NK-92 treated with Interleukin-12 subunit alpha and Interleukin-12 subunit beta, amount 100 ng/mL, for 24 hours (cell line): ENCODE measurements at regions not wholly inside any gene's neighbourhood (a gene's known extent, or its start where the extent isn't known, plus 50 kb on each side); places are given as distances from the start of the nearest gene placed in this dataset.
"Not testable (repeated sequence)": the region's sequence is repeated elsewhere in the genome, so short reads cannot be mapped to it uniquely, and the experiment has no call there.

ENCODE experiments used
- DNase-seq: peaks from one replicate; lab custom pipeline; 2025; lab: John Stamatoyannopoulos, UW

DNA sequence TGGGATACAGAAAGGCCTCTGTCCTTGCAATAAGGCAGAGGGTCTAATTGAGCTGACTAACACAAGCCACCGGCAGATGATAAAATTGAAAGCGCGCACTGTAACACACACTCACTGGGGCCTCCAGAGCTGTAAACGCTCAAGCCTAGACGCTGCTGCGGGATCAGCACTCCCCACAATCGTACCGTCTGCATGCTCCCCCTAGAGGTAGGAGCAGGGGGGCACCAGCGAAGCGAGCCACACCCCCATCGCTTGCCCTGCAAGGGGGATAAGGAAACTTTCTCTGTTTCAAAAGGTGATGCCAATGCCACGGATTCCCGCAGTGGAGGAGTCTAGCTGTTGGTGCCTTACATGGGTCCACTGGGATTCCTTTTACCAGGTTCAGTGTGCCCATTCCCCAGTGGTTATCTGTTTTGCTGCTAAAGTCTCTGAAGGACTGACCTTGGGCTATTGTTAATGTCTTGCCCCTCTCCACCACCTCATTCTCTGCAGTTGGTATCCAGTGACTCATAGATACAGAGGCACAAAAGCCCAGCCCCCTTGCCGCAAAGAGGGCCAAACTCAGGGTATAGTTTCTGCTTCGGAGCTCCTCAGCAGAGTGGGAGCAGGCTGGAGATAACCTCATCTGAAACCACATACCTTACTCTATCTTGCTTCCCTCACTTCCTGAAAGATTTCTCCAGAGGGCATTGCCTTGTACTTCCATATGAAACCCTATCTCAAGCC lies 139.3 kb upstream of the KBTBD8 start:
- no peak for DNase-seq

DNA sequence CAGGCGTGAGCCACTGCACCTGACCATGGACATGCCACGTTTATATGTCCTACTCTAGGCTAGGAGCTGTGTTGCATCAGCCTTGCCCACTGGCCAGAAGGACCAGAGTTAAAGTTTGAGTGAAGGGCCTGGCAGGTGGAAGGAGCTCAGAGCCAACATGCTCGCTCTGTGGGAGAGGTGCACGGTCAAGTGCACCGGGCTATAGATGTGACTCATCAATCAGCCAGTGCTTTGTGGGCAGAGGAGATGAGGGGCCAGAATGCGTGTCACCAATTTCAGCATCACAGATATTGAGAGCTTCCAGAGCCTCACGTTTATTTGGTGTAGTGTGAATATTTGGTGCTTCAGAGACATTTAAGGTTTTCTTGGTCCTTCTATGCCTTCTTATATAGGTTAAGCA lies 137.3 kb upstream of the KBTBD8 start:
- no peak for DNase-seq

DNA sequence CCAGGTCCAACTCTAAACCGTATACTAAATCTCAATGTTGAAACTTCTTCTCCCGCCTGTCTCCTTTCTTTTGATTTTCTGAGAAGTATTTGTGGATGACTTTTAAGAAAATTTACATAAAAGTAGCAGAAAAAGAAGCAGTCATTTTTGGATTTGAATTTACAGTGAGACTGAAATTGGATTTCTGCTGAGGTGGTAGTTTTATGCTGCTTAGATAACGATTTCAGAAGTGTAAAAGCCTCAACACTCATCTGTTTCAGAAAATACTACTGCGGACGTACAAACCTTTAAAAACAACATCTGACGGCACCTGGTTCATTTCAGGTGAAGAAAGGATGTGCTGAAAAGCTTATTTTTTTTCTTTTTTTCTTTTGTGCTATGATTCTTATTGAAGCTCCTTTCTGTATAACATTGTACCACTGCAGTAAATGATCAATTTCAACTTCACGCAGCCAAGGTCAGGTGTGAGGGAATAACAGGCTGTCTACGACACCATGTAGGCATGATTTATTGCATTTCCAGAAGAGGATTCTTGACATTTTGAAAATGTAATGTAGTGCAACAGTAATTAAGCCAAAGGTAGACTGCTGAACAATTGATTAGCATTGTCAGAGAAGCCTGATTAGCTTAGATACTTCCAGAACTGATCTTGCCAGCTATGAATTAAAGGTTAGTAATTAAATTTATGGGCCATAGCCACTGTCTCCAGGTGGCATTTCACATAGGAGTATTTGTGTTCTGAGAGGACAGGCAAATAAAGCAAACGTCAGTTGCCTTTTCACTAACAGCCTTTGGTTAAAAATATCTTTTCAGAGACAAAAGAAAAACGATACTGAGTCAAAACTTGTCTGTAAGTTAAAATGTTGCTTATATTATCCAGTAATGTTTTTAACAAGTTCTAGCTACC lies 134.6 kb upstream of the KBTBD8 start:
- DNase-seq = no peak

DNA sequence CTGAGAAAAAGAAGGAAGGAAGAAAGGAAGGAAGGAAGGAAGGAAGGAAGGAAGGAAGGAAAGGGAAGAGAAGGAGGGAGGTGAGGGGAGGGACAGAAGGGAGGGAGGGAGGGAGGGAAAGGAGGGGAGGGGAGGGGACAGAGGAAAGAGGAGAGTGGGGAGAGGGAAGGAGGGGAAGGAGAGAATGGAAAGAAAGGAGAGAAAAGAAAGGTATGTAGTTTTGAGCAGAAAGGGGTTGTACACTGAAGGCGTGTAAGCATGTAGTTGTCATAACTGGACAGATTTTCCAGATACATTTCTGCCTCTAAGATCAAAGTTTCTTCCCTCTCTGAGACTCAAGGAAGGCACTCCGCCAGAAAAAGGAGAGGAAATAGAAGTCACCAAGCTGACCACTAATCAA lies 113.4 kb upstream of the KBTBD8 start:
- DNase-seq = no peak

DNA sequence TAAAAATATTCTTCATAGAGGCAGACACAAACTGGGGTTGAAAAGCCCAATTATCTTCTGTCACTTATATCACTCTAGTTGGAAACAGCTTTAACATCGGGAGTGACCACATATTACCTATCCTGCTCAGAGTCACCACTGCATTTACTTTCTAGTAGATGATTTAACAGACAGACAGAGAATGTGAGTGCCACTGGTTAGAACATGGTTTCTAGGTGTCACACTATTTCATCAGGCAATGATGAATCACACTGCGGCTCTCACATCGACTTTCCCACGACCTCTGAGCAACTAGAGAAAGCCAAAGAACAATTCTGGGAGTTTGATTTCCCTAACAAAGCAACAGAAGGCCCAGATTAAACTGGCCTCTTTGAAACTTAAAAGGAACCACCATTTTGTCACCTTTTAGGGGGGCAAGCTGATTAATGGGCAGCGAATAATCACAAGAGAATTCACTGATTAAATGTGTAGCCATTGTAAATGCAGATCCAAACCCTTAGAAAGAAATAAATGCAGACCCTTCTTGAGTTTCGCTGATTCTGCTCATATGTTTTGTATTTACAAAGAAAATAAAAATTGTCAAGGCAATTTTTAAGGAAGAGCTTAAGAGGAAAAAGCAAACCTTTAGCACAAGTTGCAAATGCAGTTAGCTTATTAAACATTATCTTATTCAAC lies 112.6 kb upstream of the KBTBD8 start:
- DNase-seq = peak; percentile 4

DNA sequence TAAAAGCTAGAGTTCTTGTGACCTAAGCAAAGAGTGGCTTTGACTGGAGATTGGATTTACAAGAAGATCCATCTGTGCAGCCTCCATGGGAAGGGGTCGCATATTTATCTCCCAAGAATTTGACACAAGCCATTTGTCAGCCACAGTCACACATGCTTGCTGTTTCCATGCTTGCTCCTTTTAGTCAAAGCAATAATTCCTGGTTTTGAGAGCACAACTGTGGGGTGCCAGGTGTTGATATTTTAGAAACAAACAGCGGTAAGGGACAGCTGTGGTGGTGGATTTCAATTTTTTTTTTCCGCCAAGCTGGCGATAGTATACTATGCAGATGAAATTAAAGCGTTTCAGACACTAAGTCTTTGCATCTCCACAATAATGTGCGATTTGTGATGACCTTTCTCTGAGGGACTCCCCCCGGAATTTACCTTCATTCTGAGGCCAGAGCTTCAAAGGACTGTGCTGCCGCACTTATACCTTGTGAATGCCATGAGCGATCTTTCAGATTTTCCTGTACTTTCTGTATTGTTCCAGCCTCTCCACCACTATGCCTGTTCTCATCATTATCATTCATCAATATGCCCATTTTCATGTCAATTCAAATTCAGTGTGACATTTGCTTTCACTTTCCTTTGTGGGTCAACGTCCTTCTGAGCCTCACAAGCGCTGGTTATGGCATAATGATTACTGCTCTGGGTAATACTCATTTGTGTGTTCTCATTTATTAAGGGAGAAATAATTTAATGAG lies 108.2 kb upstream of the KBTBD8 start:
- no peak for DNase-seq

DNA sequence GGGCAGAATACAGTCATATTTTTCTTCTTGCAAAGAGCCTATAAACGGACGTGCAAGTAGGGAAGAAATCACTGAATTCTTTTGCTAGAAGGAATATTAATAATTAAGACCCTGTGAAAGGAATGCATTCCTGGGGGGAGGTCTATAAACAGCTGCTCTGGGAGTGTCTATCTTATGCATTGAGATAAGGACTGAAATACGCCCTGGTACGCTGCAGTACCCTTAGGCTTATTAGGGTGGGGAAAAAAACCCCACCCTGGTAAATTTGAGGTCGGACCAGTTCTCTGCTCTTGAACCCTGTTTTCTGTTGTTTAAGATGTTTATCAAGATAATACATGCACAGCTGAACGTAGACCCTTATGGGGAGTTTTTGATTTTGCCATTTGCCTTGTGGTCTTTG lies 100.0 kb upstream of the KBTBD8 start:
- no peak for DNase-seq

DNA sequence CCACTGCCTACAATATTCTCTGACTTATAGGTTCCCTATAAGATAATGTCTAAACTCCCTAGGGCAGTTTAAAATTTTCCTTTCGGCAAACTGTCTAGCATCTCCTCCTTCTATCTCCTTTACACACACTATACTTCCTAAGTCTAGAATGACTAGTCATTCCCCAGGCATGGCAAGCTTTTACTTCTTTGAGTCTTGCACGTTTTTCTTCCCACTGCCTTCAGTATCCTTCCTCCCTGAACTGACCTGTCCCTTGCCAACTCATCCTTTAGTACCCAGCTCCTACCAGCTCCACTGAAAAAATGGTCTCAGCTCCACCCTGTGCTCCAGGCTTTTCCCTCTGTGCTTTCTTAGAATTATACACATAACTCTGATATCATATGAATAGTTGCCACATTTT lies 93.8 kb upstream of the KBTBD8 start:
- no peak for DNase-seq

DNA sequence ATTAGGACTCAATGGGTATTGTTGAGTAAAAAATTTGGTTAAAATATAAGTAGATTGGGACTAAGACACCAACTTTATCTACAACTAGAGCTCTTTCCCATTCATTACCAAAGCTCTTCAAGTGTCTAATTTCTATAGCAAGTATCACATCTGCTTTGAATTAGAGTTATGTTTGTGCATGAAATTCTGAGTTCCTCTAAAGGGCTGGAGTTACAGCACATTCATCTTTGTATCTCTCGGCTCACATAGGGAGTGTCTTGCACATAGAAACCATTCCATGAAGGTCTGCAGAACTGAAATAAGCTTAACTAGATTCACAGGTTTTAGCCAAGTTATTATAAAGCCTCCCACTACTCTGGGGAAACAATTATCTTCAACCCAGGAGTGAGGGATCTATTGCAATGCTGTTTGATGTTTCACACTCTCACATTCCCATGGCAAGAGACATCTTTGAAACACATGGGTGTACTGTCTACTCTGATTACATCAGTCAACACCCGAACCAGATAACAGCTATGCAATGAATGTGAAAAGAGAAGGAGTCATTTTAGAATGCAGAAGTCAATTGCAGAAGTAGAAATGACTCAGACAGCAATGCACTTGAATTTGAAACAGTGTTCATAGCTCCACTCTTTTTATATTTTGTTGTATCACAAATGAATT lies 93.1 kb upstream of the KBTBD8 start:
- no peak for DNase-seq

DNA sequence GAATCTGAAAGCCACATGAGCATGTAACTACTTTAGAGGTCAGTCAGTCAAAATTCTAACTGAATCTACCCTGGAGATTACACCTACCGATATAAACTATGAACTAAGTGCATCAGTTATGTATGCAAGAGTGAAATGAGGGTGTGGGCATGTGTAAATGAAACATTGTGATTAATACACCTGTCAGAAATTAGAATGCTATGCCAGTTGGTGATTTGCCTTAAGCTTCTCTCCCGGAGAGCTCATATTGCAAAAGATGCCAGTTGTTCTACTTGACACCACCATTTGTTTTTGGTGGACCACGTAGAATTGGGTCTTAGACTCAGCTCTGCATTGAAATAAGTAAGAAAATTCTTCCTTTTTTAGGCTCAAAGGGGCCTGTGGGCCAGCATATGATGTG lies 91.0 kb upstream of the KBTBD8 start:
- no peak for DNase-seq

DNA sequence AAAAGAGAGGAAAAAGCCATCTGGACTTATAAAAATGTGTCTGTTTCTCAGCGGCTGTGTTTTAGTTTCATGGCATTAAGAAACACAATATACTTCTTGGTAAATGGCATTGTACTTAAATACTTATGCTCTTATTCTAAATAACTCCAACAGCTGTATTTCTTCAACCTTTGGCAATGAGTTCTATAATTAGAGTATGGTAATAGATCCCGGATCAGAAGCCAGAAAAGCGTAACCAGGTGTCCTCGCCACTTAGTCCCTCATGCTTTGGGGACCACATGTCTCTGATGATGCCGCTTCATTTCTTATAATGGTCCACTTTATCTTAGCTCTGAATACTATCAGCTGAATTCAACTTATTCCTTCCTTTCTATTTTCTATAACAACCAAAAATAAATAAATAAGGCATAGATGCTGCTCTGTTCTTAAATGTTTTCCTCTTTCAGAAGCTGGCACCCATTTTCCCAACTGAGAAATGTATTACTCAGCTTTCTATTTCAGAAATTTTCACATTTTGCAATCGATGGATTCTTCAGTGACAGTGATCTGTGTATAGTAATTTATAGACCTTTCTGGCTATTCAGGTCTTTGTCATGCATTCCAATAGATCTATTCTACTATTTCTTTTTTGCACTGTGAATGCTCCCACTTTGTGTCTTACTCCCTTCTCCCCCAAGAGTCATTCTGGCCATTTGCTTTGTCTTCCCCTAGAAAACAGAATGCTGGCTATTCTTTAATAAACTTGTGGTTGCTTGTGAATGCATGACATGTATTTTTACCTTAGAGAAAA lies 87.6 kb upstream of the KBTBD8 start:
- DNase-seq = no peak

DNA sequence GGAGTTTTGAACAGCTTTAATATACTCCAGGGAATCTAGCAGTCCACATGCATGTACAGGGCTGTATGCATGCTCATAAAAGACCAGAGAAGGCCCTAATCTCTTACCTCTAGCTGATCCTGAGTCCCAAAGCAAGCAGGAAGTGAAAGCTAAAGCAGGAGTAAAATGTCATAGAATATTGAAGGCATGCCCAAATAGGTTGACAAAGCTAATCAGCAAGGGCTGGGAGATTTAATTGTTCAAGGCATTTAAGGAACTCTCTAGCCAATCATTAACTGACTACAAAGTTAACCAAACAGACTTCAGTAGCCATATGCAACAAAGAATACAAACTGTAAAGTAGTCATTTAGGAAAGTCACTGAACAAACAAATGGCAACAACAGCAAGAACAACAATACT lies 85.8 kb upstream of the KBTBD8 start:
- no peak for DNase-seq

DNA sequence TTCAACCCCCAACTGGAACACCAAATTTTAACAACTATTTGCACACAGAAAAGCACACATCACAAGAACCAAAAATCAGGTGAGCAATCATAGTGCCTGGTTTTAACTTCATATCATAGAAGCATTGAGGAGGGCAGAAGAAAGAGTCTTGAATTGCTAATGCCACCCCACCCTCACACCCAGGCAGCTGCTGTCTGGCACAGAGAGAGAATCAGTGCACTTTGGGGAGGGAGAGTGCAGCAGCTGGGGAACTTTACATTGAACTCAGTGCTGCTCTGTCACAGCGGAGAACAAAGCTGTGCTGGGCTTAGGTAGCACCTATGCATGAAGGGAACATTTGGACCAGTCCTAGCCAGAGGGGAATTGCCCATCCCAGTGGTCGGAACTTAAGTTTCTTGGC lies 76.0 kb upstream of the KBTBD8 start:
- DNase-seq = no peak

DNA sequence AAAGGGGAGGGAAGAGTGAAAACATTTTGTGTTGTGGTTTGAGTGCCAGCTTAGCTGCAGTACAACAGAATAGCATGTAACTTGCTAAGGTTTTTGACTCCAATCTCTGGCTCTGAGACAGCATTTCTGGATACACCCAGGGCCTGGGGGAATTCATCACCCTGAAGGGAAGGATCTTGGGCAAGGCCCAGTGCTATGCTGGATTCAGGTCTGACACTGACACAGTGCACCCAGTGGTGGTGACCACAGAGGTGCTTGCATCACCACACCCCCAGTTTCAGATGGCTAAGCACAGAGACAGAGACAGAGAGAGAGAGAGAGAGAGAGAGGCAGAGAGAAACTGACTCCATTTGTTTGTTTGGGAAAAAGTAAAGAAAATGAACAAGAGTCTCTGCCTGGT lies 74.1 kb upstream of the KBTBD8 start:
- no peak for DNase-seq

DNA sequence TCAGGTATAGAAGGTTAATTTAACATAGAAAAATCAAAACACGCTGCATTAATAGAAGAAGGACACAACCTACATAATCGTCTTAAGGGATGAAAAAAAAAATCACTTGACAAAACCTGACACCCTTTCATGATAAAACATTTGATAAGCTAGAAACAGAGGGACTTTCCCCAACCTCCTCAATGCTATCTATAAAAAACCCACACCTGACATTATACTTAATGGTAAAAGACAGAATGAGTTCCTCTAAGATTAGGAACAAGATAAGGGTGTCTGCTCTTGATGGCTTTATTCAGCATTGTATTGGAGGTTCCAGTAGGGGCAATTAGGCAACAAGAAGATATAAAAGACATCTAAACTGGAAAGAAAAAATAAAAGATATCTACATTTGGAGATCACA lies 69.9 kb upstream of the KBTBD8 start:
- DNase-seq = no peak

DNA sequence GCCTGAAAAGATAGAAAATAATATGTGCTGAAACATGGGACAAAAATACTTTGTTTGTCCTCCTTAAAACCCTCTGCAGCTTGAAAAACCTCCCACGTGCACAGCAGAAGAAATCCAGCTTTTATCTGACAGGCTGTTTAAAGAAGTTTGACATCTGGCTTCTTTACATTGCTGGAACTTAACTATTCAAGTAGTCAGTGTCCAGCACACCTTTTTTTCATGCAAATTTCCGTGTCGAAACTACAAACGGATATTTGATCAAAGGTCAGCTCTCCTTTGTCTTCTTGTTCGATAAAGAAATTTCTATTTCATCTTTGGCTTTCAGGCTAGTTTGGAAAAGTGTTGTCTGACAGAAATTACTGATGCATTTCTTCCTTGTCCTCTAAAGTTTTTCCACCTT lies 66.8 kb upstream of the KBTBD8 start:
- DNase-seq = no peak

DNA sequence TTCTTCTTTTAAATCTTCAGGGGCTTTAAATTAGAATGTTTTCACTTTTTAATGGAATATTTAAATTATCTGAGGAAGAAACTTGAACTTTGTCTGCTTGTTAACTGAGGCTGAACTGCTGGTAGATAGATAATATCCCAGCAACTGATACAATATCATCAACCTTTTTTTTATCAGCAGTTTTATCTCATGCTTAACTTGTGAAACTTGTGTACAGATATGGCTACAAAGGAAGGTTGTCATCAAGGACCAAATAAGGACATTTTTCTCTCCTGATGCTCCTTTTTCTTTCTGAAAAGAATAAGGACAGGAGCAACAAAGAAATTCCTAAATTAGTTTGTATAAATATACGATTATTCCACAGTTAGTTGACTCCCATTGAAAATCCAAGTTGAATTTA lies 66.4 kb upstream of the KBTBD8 start:
- DNase-seq = no peak

DNA sequence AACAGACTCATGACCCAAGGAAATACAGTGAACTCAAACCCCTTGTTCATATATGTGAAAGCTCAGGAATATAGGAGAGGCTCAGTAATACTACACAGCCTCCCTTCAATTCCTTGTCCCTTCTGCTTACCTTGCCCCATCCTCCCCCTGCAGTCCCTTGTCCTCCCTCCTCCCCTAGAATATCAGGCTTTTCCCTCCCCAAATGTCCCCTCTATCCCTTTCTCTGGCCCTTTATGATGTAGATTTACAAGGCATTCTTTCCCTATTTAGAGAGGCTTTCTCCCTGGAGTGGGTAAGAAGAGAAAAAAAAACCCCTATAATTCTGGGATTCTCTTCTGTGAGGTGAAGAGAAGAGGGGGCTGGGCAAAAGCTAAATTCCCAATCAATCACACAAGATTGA lies 64.9 kb upstream of the KBTBD8 start:
- DNase-seq = no peak

DNA sequence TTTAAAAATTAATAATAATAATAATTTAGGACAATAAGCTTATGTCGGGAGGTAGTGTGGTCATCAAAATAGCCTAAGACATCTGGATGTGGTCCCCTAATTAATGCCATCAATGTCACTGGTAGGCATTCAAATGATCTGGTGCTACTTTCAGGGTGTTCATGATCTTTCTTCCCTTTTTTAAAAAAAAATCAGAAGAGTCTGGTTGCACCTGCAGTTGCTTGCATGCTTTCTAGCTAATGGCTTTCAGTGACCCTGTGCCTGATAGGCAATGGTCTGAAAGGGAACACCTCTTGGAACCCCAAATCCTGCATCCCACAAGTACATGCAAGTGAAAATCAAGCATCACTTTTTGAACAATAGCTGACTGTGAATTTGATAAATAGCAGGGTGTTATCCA lies 64.1 kb upstream of the KBTBD8 start:
- no peak for DNase-seq

DNA sequence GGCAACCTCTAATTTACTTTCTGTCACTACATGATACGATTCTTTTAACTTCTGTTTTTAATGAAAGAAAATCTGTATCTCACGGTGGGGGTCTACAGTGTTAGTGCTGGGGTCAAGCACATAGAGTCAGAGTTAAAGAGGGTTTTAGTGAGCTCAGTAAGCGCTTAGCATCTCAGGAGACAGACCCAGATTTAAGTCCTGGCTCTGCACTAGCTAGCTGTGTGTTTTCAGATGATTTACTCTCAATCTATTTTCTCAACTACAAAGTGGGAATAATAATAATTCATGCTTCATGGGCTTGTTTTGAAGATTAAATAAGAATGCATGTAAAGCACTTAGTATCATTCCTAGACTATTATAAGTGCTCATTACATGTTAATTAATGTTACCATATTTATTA lies 63.4 kb upstream of the KBTBD8 start:
- no peak for DNase-seq

DNA sequence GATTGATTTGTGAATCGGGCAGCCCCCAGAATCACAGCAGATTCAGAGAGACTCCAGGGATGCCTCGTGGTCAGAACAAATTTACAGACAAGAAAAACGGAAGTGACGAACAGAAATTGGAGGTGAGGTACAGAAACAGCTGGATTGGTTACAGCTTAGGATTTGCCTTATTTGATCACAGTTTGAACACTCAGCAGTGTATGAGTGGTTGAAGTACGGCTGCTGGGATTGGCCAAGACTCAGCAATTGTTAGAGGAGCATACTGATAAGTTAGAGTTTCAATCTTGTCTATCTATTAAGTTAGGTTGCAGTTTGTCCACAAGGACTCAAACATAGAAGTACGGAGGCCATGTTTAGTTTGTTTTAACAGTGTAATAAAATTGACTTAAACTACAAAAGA lies 61.1 kb upstream of the KBTBD8 start:
- not testable (repeated sequence) for DNase-seq
